ENCODE measurements at regions not wholly inside any gene's neighbourhood (a gene's known extent, or its start where the extent isn't known, plus 50 kb on each side); places are given as distances from the start of the nearest gene placed in this dataset.
"Not testable (repeated sequence)": the region's sequence is repeated elsewhere in the genome, so short reads cannot be mapped to it uniquely, and the experiment has no call there.

DNA sequence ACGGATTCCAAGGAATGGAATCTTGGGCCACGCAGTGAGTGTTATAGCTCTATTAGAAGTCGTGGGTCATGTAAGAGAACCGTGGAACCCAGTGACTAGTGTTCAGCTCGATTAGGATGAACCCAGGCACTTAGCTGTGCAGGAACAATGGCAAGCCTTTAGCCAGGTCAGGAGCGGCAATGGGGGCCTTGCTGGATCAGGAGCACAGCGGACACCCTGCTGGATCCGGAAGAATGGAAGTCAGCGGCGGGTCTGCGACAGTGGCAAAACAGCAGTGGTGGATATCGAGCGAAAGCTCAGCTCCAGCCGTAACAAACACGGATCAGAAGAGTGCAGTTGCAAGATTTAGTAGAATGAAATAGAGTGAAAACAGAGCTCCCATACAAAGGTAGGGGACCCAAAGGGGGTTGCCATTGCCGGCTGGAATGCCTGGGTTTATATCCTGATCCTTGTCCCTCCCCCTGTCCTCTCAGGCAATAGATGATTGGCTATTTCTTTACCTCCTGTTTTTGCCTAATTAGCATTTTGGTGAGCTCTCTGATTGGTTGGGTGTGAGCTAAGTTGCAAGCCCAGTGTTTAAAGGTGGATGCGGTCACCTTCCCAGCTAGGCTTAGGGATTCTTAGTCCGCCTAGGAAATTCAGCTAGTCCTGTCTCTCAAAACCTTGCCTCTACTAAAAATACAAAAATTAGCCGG is 618.3 kb upstream of the CBLB start:
- not testable (repeated sequence) for TF ChIP-seq EZH2 (IDR thresholded peaks at IDR 0.05; ENCODE audit: borderline replicate concordance, low read length)
- TF ChIP-seq, protein P1, sequence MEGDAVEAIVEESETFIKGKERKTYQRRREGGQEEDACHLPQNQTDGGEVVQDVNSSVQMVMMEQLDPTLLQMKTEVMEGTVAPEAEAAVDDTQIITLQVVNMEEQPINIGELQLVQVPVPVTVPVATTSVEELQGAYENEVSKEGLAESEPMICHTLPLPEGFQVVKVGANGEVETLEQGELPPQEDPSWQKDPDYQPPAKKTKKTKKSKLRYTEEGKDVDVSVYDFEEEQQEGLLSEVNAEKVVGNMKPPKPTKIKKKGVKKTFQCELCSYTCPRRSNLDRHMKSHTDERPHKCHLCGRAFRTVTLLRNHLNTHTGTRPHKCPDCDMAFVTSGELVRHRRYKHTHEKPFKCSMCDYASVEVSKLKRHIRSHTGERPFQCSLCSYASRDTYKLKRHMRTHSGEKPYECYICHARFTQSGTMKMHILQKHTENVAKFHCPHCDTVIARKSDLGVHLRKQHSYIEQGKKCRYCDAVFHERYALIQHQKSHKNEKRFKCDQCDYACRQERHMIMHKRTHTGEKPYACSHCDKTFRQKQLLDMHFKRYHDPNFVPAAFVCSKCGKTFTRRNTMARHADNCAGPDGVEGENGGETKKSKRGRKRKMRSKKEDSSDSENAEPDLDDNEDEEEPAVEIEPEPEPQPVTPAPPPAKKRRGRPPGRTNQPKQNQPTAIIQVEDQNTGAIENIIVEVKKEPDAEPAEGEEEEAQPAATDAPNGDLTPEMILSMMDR (conservative IDR thresholded peaks at IDR 0.05 in 1 of 2, IDR thresholded peaks at IDR 0.05 in 1 of 2; ENCODE audit: extremely low read depth in 1 of 2, insufficient read depth in 1 of 2, low read depth in 1 of 2, low read length in 2 of 2): not testable (repeated sequence)

Data from mammary epithelial cell (primary cell).